Lung (tissue), 9 donors: ENCODE measurements at regions not wholly inside any gene's neighbourhood (a gene's known extent, or its start where the extent isn't known, plus 50 kb on each side); places are given as distances from the start of the nearest gene placed in this dataset.
"Not testable (repeated sequence)": the region's sequence is repeated elsewhere in the genome, so short reads cannot be mapped to it uniquely, and the experiment has no call there.

ENCODE experiments used
- ATAC-seq: fragments of 200-7000 bp; cut with Tn5 transposase; one replicate; pipeline ENCODE4 v1.9.1; 2020; ENCODE audit warnings: moderate number of reproducible peaks; ENCODE audit not compliant: insufficient read depth, low FRiP score
- DNase-seq, 3 donors: peaks; one replicate each; pipeline ENCODE4 v3.0.0-alpha.2; 2013 to 2017
- H3K27ac ChIP-seq, 2 donors: one replicate each; pipeline ENCODE4 v1.5.1; 2013; ENCODE audit warnings: mild to moderate bottlenecking in 2 of 2, moderate library complexity in 2 of 2, control low read depth in 1 of 2, inconsistent platforms in 1 of 2, low read depth in 1 of 2, low read length in 1 of 2
- H3K27me3 ChIP-seq, 3 donors: one replicate each; pipeline ENCODE4 v1.5.1; 2013; ENCODE audit warnings: low read length in 2 of 3; ENCODE audit not compliant: control insufficient read depth in 3 of 3, insufficient read depth in 3 of 3
- H3K36me3 ChIP-seq, 4 donors: one replicate each; pipeline ENCODE4 v1.5.1; 2013; ENCODE audit warnings: low read length in 4 of 4, mild to moderate bottlenecking in 1 of 4, moderate library complexity in 1 of 4; ENCODE audit not compliant: control insufficient read depth in 4 of 4, insufficient read depth in 4 of 4
- H3K4me1 ChIP-seq, 5 donors: one replicate each; pipeline ENCODE4 v1.5.1; 2013; ENCODE audit warnings: low read length in 5 of 5, mild to moderate bottlenecking in 2 of 5, moderate library complexity in 1 of 5; ENCODE audit not compliant: control insufficient read depth in 5 of 5, insufficient read depth in 5 of 5
- H3K4me3 ChIP-seq: one replicate; pipeline ENCODE4 v1.5.1; 2013; ENCODE audit warnings: mild to moderate bottlenecking, control low read depth, moderate library complexity
- H3K9ac ChIP-seq, 2 donors: one replicate each; pipeline ENCODE4 v1.5.1; 2013; ENCODE audit warnings: low read length in 2 of 2, control low read depth in 1 of 2; ENCODE audit not compliant: insufficient read depth in 1 of 2
- H3K9me3 ChIP-seq, 4 donors: one replicate each; pipeline ENCODE4 v1.5.1; 2013; ENCODE audit warnings: low read length in 3 of 4, mild to moderate bottlenecking in 1 of 4, moderate library complexity in 1 of 4; ENCODE audit not compliant: control insufficient read depth in 4 of 4, insufficient read depth in 3 of 4
- WGBS, 2 donors: extraction: QIAGEN DNeasy Blood & Tissue Kit; methylation state at CpG; one replicate each; pipeline ENCODE4 v1.1.7; 2013; 5-methylcytosine and 5-hydroxymethylcytosine counted together
- donor health status: Bipolar disorder and iron deficiency.
- donor health status: healthy.
- donor health status: DM: yes; HTN: yes; CAD: no.

DNA sequence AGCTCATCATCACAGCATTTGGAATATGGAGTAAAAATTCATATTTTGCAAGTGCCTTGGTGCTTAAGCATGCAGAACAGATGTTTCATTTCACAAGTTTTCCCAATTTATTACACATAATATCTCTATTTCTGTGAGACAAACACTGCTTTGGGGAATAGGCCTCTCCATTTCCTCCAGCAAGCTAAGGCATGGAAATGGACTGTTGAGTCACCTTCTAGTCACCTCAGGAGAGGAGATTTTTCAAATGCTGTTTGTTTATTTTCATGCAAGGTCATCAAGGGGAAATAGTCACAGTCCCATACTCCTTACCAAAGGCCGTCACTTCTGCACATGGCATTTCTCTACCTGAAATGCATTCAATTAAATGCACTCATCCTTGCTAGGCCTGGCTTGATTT is 57.4 kb upstream of the NUTM2D start:
- H3K36me3 ChIP-seq, H3K9me3 ChIP-seq, H3K4me1 ChIP-seq, H3K27me3 ChIP-seq, DNase-seq, H3K9ac ChIP-seq, ATAC-seq, H3K4me3 ChIP-seq, H3K27ac ChIP-seq: not testable (repeated sequence)
- WGBS, 2 donors, result no CpG with 5 or more reads among the region's 1 CpG

DNA sequence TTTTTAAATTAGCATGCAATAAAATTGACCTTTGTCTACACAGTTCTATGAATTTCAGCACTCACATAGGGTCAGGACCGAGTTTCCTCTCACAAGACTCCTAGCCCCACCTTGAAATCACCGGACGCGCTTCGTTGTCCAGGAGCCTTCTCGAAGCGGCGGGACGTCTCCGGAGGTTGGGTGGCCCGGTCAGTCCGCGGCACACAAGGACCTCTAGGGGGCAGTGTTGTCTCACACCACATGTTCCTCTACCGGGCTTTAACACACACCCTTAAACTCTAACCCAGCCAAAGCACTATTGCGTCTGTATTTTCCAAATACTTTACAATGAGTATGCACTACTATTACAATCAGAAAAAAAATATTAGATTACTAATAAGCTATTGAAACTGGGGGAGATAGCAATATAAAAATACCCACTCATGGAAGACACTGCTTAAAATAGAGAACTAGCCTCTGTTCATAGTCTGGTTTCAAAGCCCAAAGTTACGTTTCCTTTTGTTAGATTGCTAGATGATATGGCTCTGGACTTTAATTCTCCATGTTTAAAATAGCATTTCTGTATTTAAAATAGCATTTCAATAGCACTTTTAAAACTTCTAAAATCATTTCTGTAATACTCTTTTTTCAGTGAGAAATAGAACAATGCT is 56.0 kb upstream of the NUTM2D start:
- not testable (repeated sequence) for H3K4me3 ChIP-seq, H3K4me1 ChIP-seq, DNase-seq, H3K9me3 ChIP-seq, H3K27me3 ChIP-seq, H3K27ac ChIP-seq, H3K36me3 ChIP-seq, H3K9ac ChIP-seq
- ATAC-seq, result peak; percentile 94
- 1 to 11% methylated on average over 13 to 14 of the region's 16 CpGs for WGBS, 2 donors

DNA sequence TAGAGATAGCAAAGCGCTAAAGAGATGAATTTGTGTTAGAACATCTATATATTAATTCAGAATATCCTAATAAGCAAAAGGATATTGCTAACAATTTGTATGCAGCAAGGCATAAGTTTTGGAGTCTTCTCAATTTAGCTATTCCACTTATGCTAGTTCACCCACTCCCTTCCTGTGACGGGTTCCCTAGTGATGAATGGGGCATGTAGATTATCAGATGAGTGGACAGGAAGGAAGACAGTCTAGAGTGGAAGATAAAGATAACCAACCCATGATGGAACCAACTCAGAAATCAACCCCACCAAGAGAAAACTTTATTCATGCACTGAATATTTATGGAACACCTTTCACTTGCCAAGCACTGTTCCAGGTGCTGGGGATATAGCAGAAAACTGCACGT is 55.4 kb upstream of the NUTM2D start:
- H3K27me3 ChIP-seq, DNase-seq, ATAC-seq, H3K36me3 ChIP-seq, H3K4me1 ChIP-seq, H3K27ac ChIP-seq, H3K9ac ChIP-seq, H3K4me3 ChIP-seq, H3K9me3 ChIP-seq: not testable (repeated sequence)
- WGBS, 2 donors, result 83 to 88% methylated on average over 1 of the region's 3 CpGs

DNA sequence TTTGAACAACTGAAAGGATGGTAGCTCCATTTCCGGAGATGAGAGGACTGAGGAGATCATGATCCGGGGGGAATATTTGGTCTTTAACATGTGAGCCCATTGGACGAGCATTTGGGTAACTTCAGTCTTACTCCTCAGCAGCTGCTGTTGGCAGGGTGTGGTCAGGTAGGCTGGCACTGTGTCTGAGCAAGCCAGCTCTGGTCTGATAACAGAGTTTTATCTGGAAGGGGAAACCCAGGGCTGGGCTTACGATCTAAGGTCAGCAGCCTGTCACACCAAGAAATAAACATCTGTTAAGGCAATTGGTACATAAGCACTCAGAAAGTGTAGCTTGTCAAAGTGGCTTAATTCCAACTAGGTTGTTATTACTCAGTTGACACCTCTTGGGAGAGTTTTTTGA is 53.8 kb upstream of the NUTM2D start:
- ATAC-seq, H3K27me3 ChIP-seq, H3K9ac ChIP-seq, H3K27ac ChIP-seq, H3K9me3 ChIP-seq, DNase-seq, H3K4me3 ChIP-seq, H3K4me1 ChIP-seq, H3K36me3 ChIP-seq: not testable (repeated sequence)
- WGBS, 2 donors, result 73% methylated on average over 1 of the region's 4 CpGs; no CpG with 5 or more reads in 1 of the 2 donors

DNA sequence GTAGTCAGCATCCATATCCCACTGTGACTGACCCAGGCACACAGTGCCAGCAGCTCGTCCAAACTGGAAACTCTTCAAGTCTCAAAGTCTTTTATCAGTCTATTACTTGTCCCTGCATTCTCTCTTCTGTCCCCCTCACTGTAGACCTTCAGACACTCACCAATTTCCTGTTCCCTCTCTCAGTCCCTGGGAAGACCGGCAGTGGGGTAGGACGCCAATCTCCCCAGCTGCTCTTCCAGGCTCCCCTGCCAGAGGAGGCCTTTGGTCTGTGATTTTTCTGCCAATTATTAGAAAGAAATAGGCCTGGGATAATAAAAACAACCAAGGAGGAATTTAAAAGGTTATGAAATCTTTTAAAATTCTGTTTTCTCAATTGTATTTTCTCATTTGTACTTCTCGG is 50.9 kb upstream of the NUTM2D start:
- not testable (repeated sequence) for ATAC-seq, H3K4me1 ChIP-seq, H3K4me3 ChIP-seq, H3K27ac ChIP-seq, H3K9ac ChIP-seq, H3K9me3 ChIP-seq, H3K36me3 ChIP-seq, H3K27me3 ChIP-seq, DNase-seq
- whole genome bisulfite sequencing, 2 donors, result 89% methylated on average over 2 of the region's 4 CpGs; no CpG with 5 or more reads in 1 of the 2 donors
